Gastroesophageal sphincter (tissue), 4 donors: ENCODE measurements at regions not wholly inside any gene's neighbourhood (a gene's known extent, or its start where the extent isn't known, plus 50 kb on each side); places are given as distances from the start of the nearest gene placed in this dataset.
"Not testable (repeated sequence)": the region's sequence is repeated elsewhere in the genome, so short reads cannot be mapped to it uniquely, and the experiment has no call there.

ENCODE experiments used
- ATAC-seq: fragments of 150-250 bp; one replicate; pipeline ENCODE4 v1.9.1; 2016; ENCODE audit warnings: mild to moderate bottlenecking, moderate library complexity
- H3K27ac ChIP-seq, 4 donors: fragments of 200-600 bp; sonication (generic) in 3 of 4; 1 replicate in 3 of 4; 2 replicates in 1 of 4; pipeline ENCODE4 v1.5.1; 2016 to 2019
- H3K27me3 ChIP-seq: fragments of 200-600 bp; sonication (generic); one replicate; pipeline ENCODE4 v1.5.1; 2019
- H3K36me3 ChIP-seq, 2 donors: fragments of 200-600 bp; sonication (generic); one replicate each; pipeline ENCODE4 v1.5.1; 2019; ENCODE audit warnings: control low read depth in 1 of 2
- H3K4me1 ChIP-seq, 3 donors: fragments of 200-600 bp; sonication (generic); 1 replicate in 2 of 3; 2 replicates in 1 of 3; pipeline ENCODE4 v1.5.1; 2016 to 2019; ENCODE audit warnings: control low read depth in 2 of 3
- H3K4me3 ChIP-seq, 2 donors: fragments of 200-600 bp; sonication (generic); one replicate each; pipeline ENCODE4 v1.5.1; 2019; ENCODE audit warnings: mild to moderate bottlenecking in 1 of 2, moderate library complexity in 1 of 2
- H3K9me3 ChIP-seq, 3 donors: fragments of 200-600 bp; sonication (generic); one replicate each; pipeline ENCODE4 v1.5.1; 2017 to 2019; ENCODE audit warnings: control low read depth in 2 of 3
- EP300 ChIP-seq: sonication (generic); formaldehyde crosslinking; IDR thresholded peaks from one replicate; pipeline ENCODE4 v1.6.1; 2017; ENCODE audit warnings: antibody characterized with exemption, mild to moderate bottlenecking
- POLR2A ChIP-seq, 2 donors: fragments of 450-650 bp; IDR thresholded peaks; one replicate each; pipeline ENCODE4 v1.6.1; 2017; ENCODE audit warnings: antibody characterized with exemption in 2 of 2, mild to moderate bottlenecking in 2 of 2, moderate library complexity in 1 of 2
- POLR2AphosphoS5 ChIP-seq: sonication (generic); formaldehyde crosslinking; IDR thresholded peaks from one replicate; pipeline ENCODE4 v1.6.1; 2017; ENCODE audit warnings: antibody characterized with exemption
- WGBS, 2 donors: methylation state at CpG; one replicate each; pipeline ENCODE4 v1.1.5; 2018; ENCODE audit warnings: low coverage in 1 of 2; 5-methylcytosine and 5-hydroxymethylcytosine counted together
- TF ChIP-seq, protein P1 (sequence below), 4 experiments: fragments of 200-600 bp in 2 of 4; fragments of 450-650 bp in 2 of 4; sonication (generic) in 1 of 4; IDR thresholded peaks; one replicate each; pipeline ENCODE4 v1.5.1; 2017 to 2019; ENCODE audit warnings: antibody characterized with exemption in 4 of 4, mild to moderate bottlenecking in 2 of 4, moderate library complexity in 2 of 4

DNA sequence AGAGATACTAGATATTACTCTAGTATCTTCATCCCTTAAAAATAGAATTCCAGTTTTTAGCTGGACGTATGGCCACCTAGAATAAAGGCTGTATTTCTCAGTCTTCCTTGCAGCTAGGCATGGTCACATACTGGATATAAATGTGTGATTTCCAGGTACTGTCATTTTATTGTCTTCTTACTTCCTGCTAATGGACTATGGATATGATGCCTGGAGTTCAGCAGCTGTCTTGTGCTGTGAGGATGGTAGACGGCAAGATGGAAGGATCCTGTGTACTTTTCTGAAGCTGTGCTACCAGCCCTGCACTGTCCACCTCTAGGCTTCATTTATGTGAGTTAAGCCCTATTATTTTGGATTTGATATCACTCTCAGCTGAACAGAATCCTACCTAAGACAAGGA lies 83.4 kb downstream of the EBLN2 start:
- Histone ChIP-seq H3K36me3 (no peaks in the 10 kb centered on the region), H3K27me3 (no peaks in the 10 kb centered on the region), H3K27ac (no peak overlapping the region), H3K4me1 (peaks cover 0 to 13% (median 5%) of the 10 kb centered on the region in 3 donors), H3K9me3 (no peaks in the 10 kb centered on the region), H3K4me3 (no peak overlapping the region)
- TF ChIP-seq EP300 (no peak), POLR2AphosphoS5 (no peak)
- whole genome bisulfite sequencing, 2 donors: 75 to 81% methylated on average over 1 to 2 of the region's 2 CpGs
- no peak for ATAC-seq

DNA sequence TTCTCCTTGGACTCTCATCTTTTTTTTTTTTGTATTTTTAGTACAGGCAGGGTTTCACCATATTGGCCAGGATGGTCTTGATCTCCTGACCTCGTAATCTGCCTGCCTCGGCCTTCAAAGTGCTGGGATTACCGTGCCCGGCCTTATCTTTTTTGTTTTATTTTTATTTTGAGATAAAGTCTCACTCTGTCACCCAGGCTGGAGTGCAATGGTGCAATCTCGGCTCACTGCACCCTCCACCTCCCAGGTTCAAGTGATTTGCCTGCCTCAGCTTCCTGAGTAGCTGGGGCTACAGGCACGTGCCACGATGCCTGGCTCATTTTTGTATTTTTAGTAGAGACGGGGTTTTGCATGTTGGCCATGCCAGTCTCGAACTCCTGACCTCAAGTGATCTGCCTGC lies 86.0 kb downstream of the EBLN2 start:
- H3K9me3 ChIP-seq, H3K27ac ChIP-seq, H3K4me3 ChIP-seq, ATAC-seq, H3K36me3 ChIP-seq, H3K4me1 ChIP-seq, H3K27me3 ChIP-seq: not testable (repeated sequence)
- WGBS, 2 donors: 66 to 68% methylated on average over 4 to 8 of the region's 9 CpGs

DNA sequence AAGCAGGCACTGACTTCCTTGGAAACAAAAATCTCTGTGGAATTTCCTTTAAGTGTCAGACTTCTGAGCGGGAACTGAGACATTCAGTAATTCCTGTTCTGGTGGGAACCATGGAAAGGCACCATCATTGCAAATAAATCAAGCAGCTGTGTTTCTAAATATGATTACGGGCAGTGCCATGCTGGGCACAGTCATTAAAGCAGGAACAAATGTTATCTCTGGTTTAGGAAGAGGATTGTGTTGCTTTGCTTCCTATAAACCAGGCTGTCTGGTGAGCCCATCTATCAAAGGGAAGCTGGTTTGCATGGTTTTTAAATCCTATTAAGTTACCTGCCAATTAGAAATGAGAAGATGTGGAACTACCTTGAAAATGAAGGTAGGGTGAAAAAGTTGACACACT lies 86.7 kb downstream of the EBLN2 start:
- WGBS, 2 donors: 47 to 69% methylated on average over 2 of the region's 2 CpGs

DNA sequence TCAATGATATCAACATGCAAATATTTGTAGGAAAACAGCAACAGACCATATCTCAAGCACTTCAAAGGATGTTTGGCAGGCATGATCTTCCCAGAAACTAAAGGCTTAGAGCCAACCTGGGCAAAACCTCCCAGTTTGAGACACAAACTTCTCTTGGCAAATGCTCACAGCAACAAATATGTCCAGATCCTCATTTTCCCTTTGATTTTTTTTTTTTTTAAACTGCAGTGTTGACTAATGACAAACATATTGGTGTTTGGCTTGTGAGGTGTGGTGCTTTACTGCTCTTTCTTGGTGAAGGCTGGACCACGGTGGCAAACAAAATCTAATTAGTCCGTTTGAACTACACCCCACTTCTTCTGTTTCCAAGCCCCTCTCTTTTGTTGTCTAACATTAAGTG lies 87.2 kb downstream of the EBLN2 start:
- no peak overlapping the region for H3K27ac ChIP-seq
- 55 to 57% methylated on average over 2 of the region's 2 CpGs for WGBS, 2 donors
- H3K36me3 ChIP-seq: no peaks in the 10 kb centered on the region

More for the DNA sequence above, 86.7 kb downstream of the EBLN2 start:
- Histone ChIP-seq H3K27me3 (no peaks in the 10 kb centered on the region), H3K4me3 (no peak overlapping the region), H3K9me3 (no peaks in the 10 kb centered on the region), H3K36me3 (no peaks in the 10 kb centered on the region), H3K27ac (no peak overlapping the region), H3K4me1 (peaks cover 0 to 8% (median 5%) of the 10 kb centered on the region in 3 donors)
- ATAC-seq: no peak
- no peak for TF ChIP-seq POLR2A (IDR thresholded peaks at IDR 0.05)
- TF ChIP-seq, protein P1, sequence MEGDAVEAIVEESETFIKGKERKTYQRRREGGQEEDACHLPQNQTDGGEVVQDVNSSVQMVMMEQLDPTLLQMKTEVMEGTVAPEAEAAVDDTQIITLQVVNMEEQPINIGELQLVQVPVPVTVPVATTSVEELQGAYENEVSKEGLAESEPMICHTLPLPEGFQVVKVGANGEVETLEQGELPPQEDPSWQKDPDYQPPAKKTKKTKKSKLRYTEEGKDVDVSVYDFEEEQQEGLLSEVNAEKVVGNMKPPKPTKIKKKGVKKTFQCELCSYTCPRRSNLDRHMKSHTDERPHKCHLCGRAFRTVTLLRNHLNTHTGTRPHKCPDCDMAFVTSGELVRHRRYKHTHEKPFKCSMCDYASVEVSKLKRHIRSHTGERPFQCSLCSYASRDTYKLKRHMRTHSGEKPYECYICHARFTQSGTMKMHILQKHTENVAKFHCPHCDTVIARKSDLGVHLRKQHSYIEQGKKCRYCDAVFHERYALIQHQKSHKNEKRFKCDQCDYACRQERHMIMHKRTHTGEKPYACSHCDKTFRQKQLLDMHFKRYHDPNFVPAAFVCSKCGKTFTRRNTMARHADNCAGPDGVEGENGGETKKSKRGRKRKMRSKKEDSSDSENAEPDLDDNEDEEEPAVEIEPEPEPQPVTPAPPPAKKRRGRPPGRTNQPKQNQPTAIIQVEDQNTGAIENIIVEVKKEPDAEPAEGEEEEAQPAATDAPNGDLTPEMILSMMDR (IDR thresholded peaks at IDR 0.05): no peak

DNA sequence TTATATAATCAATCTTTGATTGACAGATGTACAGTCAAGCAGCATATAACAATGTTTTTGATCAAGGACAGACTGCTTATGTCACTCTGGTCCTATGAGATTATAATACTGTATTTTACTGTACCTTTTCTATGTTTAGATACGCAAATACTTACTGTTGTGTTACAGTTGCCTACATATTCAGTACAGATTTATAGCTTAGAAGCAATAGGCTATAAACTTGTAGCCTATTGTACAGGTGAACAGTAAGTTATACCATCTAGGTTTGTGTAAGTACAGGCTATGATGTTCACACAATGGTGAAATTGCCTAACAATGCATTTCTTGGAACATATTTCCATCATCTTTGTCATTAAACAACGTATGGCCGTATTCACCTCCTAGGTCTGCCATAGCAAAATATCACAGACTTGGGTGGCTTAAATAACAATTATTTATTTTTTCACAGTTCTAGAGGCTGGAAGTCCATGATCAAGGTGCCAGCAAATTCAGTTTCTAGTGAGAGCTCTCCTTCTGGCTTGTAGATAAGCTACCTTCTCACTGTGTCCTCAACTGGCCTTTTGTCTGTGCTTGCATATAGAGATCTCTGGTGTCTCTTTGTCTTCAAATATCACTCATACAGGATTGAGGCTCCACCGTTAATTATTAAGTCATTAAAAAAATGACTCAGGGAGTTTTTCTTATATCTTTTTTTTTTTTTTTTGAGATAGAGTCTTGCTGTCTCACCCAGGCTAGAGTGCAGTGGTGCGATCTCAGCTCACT lies 89.1 kb downstream of the EBLN2 start:
- no peaks in the 10 kb centered on the region for H3K9me3 ChIP-seq
- no peaks in the 10 kb centered on the region for H3K36me3 ChIP-seq
- TF ChIP-seq POLR2AphosphoS5: no peak
- TF ChIP-seq EP300: no peak
- no peak for TF ChIP-seq POLR2A (IDR thresholded peaks at IDR 0.05)
- TF ChIP-seq, protein P1 (IDR thresholded peaks at IDR 0.05): no peak
- H3K4me1 ChIP-seq: no peaks in the 10 kb centered on the region
- ATAC-seq: no peak
- H3K4me3 ChIP-seq: no peak overlapping the region
- H3K27ac ChIP-seq: no peak overlapping the region
- 88 to 90% methylated on average over 5 of the region's 5 CpGs for WGBS, 2 donors
- no peaks in the 10 kb centered on the region for H3K27me3 ChIP-seq

More for the DNA sequence above, 87.2 kb downstream of the EBLN2 start:
- H3K4me1 ChIP-seq: peaks cover 0 to 7% (median 5%) of the 10 kb centered on the region in 3 donors
- no peaks in the 10 kb centered on the region for H3K27me3 ChIP-seq
- TF ChIP-seq POLR2AphosphoS5 (no peak), POLR2A (IDR thresholded peaks at IDR 0.05) (no peak), EP300 (no peak)
- TF ChIP-seq, protein P1 (IDR thresholded peaks at IDR 0.05): no peak
- no peak overlapping the region for H3K4me3 ChIP-seq
- no peaks in the 10 kb centered on the region for H3K9me3 ChIP-seq
- ATAC-seq: no peak

DNA sequence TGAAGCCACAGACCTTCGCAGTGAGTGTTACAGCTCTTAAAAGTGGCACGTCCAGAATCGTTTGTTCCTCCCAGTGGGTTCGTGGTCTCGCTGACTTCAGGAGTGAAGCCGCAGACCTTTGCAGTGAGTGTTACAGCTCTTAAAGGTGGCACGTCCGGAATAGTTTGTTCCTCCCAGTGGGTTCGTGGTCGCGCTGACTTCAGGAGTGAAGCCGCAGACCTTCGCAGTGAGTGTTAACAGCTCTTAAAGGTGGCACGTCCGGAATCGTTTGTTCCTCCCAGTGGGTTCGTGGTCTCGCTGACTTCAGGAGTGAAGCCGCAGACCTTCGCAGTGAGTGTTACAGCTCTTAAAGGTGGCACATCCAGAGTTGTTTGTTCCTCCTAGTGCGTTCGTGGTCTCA lies 91.1 kb downstream of the EBLN2 start:
- not testable (repeated sequence) for H3K4me3 ChIP-seq, H3K27me3 ChIP-seq, ATAC-seq, H3K27ac ChIP-seq, H3K9me3 ChIP-seq, H3K4me1 ChIP-seq, H3K36me3 ChIP-seq
- WGBS, 2 donors: 90 to 99% methylated on average over 9 to 17 of the region's 22 CpGs

DNA sequence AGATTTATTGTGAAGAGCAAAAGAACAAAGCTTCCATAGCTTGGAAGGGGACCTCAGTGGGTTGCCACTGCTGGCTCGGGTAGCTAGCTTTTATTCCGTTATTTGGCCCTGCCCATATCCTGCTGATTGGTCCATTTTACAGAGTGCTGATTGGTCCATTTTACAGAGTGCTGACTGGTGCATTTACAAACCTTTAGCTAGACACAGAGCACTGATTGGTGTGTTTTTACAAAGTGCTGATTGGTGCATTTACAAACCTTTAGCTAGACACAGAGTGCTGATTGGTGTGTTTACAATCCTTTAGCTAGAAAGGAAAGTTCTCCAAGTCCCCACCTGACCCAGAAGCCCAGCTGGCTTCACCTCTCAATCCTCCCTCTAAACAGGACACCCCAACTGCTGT lies 91.6 kb downstream of the EBLN2 start:
- H3K4me1 ChIP-seq, H3K36me3 ChIP-seq, H3K4me3 ChIP-seq, H3K9me3 ChIP-seq, H3K27me3 ChIP-seq, ATAC-seq, H3K27ac ChIP-seq: not testable (repeated sequence)
- 71 to 86% methylated on average over 2 of the region's 2 CpGs for WGBS, 2 donors

DNA sequence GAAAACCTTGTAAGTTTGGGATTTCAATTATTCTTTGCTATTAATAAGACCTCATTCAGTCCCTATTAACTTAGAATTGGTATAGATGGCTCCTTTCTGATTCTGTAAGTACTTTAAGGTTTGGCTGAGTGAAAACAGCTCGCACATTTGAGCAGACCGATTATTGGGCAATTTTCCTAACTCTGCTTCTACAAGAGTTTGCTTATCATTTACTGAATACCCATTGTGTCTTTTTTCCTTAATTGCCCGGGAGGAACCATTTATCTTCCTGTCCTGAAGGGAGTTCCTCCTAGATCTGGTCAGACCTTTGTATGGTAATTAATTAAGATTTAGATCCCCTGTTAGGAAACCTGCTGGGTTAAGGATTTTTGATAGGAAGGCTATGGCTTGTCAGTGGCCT lies 92.8 kb downstream of the EBLN2 start:
- H3K4me3 ChIP-seq, H3K27me3 ChIP-seq, H3K36me3 ChIP-seq, H3K9me3 ChIP-seq, H3K27ac ChIP-seq, ATAC-seq, H3K4me1 ChIP-seq: not testable (repeated sequence)
- 28 to 66% methylated on average over 3 of the region's 3 CpGs for WGBS, 2 donors

DNA sequence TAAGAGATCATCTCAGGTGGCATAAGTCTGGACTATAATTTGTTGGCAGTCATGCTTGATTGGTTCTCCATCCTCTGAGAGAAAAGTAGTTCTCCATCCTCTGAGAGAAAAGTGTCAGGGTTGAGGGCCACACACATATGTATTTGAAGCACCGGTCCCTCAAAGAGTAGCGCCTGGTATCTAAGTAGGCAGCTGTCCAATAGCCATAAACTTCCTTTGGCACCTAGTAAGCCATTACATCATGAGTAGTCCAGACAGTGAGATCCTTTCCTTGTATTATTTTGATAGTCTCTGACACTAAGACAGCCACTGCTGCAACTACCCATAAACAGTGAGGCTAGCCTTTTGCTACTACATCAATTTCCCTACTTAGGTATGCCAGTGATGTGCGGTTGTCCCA lies 94.0 kb downstream of the EBLN2 start:
- not testable (repeated sequence) for H3K4me3 ChIP-seq, H3K9me3 ChIP-seq, H3K27me3 ChIP-seq, H3K36me3 ChIP-seq, H3K27ac ChIP-seq, ATAC-seq, H3K4me1 ChIP-seq
- 83 to 88% methylated on average over 1 to 3 of the region's 3 CpGs for WGBS, 2 donors
